ENCODE measurements at regions not wholly inside any gene's neighbourhood (a gene's known extent, or its start where the extent isn't known, plus 50 kb on each side); places are given as distances from the start of the nearest gene placed in this dataset.

DNA sequence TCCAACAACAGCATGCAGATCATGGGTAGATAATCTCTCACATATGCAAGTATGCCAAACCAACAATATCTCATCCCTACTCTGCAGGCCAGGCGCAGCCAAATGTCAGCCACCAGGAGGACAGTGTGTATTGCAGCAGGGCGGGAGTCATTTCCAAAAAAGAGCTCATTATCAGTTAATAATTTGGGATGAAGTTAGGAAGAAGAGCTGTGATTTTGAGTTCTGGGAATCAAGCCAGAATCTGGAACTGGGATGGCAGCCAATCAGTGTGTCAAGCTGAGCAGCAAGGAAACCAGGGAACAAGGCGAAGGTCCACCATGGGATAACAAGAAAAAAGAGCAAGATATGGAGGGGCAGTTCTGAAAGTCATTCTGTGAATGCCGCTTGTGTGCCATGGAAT, 88.2 kb upstream of the CAMK2D start:
- no peak for DNase-seq (ENCODE audit: low read depth)

DNA sequence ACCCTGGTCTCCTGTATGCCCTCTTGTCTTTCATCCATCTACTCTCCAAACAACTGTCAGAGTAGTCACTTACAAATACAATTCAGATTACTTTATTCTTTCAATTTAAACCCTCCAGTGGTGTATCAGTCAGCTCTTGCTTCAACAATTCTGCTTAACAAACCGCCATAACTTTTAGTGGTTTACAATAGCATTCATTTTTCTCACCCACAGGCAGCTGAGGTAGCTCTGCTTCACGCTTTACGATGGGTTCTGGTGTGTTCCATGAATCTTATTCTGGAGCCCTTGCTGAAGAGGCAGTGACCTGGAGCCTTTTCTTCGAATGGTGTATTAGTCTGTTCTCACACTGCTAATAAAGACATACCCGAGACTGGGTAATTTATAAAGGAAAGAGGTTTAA, 86.2 kb upstream of the CAMK2D start:
- DNase-seq (ENCODE audit: low read depth) = no peak

DNA sequence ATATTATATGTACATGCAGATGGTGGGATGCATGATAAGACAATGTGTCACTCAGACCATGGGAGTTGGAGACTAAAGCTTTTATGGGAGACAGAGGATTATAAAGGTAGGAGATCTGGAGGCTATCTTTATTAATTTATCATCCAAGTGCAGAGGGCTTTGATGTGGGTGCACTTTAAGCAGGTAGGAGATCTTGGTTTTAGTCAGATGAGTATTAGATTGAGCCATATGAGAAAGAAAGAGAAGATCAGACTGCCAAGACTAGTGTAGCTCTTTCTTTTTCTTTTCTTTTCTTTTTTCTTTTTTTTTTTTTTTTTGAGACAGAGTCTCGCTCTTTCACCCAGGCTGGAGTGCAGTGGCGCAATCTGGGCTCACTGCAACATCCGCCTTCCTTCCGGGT, 84.9 kb upstream of the CAMK2D start:
- DNase-seq (ENCODE audit: low read depth) = no peak

DNA sequence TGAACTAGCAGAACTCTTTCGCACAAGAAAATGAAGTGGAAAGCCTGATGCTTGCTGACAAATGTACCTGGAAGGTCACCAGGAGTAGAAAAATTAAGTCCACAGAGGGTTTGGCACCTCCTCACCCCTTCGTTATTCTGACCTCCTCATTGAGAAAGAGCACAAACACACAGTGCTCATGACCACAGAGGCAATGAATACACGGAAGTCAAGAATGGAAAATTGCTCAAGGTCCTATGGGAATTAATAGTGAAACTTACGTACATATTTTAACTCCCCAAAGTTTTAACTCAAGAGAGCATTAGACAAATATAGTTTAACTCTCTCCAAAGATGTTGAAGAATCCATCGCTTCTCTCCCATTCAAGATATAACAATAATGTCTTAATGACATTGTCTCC, 83.6 kb upstream of the CAMK2D start:
- no peak for DNase-seq (ENCODE audit: low read depth)

DNA sequence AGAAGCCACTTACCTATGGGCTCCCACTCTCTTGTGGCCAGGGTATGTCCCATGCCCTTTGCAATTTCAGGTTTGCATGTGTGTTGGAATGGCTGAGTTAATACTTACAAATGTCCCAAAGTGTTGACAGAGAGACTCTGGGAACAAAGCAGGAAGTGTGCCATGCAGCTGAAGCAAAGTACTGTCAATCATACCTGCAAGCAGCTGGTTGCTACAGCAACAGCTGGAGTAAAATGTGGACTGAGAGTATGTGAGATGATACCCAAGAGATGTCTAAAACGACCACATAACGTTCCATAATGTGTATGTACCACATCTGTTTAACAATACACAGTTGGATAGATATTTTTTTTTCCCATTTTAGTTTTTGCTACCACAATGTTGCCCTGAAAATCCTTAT, 82.8 kb upstream of the CAMK2D start:
- DNase-seq (ENCODE audit: low read depth) = no peak

DNA sequence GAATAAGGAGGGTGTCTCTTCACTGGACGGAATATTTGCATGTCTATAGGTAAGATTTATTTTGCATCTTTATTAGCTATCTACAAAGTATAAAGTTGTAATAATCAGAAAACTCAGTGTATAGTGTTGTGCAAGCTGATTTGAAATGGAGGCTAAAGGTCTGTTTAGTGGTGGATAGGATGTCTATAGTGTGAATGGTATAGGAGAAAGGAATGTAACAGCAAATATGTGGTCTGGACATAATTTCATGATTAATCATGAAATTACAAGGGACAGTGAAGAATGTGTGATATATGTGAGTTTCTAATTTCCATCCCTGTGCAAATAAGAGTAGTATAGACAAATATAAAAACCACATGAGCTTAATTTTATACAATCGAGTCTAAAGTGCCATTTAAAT, 79.3 kb upstream of the CAMK2D start:
- peak; percentile 58 for DNase-seq (ENCODE audit: low read depth)

DNA sequence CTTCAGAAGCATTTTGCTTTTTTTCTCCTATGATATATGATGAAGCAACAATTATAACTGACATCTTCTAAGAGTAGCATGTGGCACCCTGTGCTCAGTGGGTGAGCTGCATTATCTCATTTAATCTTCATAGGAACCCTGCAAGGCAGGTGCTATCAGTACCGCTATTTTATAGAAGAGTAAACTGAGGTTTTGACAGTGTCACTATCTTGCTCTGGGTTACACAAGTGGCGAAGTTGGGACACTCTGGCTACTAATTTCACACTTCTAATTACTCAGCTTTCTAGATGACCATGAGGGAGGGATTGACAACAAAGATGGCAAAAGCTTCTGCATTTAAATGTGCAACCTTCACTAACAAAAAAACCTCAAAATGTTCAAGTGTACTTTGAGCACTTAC, 76.9 kb upstream of the CAMK2D start:
- no peak for DNase-seq (ENCODE audit: low read depth)

DNA sequence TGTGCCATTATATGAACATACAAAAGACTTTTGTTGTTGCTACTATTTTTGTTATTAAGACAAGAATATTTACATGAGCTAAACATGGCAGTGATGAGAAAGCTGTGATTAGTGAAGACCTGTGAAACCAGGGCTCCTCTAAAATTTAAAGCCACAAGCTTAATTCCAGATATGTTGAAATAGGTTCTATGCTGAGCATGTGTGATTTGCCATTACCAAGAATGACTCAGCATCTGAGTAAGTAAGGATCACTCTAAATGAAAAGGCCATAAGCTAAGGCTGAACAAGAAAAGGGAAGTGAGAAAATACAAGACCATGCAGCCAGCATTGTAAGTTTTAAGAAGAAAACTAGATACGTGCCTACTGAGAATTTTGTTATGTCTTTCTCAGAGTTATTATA, 75.9 kb upstream of the CAMK2D start:
- peak; percentile 89 for DNase-seq (ENCODE audit: low read depth)

DNA sequence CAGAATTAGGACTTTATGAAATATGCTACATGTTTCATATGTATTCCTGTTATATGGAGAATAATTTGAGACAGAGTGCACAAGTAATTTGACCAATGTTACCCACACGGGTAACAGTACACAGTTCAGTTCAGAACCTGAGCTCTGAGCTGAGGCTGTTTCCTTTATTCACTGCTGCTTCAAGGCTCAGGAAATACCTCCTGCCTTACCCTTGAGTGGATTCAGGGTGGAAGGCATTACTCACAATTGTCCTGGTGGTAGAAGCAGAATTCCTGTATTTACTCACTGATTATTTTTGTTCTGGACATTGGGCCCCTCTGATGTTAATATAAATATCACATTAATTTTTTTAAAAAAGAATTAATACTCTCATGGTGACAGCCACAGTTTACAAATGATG, 73.5 kb upstream of the CAMK2D start:
- DNase-seq (ENCODE audit: low read depth) = peak; percentile 80

DNA sequence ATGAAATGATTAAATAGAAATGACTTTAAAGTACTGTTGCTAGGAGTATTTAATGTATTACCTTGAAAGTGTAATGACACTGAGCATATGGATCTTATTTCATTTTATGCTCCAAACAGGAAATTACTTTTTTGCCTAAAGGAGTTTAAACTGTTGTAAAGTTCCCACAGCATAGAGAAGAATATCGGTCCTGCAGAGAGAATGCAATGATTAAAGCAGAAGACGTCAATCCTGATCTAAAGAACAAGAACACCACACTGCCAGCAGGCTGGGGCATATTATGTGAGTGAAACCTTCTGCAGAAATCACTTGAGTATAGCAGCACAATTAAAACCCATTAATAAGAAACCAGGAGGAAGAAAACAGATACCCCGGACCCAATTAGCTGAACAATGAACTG, 72.8 kb upstream of the CAMK2D start:
- DNase-seq (ENCODE audit: low read depth) = no peak

DNA sequence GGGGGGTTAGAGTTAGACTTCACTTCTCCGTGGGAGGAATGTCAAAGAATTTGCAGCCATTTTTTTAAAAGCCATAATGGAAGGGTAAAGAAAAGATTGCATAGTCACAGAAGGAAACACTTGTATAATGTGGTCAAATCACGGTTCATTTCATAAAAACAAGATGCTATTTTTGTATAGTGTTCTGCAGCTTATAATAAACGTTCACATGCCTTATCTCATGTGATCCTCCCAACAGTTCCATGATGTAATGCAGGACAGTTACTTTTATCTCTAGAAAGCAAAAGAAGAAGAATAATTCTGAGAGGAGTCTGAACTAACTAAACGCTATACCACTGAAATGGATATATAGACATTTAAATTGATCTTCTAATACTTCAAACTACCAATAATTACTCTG, 71.3 kb upstream of the CAMK2D start:
- no peak for DNase-seq (ENCODE audit: low read depth)

DNA sequence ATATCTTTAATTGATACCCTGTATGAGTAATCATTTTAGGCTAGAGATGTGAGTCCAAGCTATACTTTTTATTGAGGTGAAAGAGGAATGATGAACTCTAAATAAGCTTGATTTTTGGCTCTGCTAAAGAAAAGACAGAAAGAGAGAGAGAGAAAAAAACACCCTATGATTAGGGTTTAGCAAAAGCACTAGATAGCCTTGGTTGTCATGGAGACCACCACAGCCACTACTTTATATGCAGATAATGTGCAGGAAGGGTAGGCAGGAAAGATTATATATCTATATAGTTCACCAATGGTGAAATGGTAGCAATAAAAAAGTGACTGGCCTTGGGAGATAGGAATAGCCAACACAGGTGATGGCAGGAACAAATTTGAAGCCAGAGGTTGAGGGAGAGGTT, 69.9 kb upstream of the CAMK2D start:
- no peak for DNase-seq (ENCODE audit: low read depth)

DNA sequence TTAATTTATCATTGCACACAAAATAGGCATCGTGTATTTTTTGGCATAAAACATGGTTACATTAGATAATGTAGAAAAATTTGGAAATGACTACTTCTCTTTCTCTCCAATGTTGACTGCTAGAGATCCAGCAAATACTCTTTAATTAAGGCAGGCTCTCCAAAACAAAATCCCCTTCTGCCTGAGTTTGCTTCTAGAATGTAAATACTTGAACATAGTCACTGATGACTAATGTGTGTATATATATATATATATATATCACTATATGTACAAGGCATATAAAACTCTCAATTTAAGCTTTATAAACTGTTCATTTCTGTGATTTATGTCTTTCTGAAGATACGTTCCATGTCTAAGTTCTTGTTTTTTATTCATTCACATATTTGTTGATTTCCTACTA, 67.2 kb upstream of the CAMK2D start:
- peak; percentile 55 for DNase-seq (ENCODE audit: low read depth)

DNA sequence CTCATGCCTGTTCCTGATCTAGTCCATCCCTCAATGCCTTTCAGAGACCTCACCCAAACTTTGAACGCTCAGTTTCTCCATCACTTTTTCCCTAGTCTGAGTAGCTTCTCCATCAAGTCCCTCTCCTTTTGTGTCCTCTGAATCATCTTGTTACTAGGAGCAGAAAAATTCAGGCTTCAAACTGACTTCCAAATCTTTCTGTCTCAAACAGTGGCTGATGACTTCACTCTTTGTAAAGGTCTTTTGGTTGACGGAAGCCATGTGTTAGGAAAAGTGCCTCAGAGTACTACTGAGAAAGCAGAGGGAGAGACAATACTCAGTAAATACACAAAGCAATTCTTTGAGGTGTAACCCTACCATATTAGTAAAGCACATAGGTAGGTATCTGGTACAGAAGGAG, 65.7 kb upstream of the CAMK2D start:
- peak; percentile 58 for DNase-seq (ENCODE audit: low read depth)

DNA sequence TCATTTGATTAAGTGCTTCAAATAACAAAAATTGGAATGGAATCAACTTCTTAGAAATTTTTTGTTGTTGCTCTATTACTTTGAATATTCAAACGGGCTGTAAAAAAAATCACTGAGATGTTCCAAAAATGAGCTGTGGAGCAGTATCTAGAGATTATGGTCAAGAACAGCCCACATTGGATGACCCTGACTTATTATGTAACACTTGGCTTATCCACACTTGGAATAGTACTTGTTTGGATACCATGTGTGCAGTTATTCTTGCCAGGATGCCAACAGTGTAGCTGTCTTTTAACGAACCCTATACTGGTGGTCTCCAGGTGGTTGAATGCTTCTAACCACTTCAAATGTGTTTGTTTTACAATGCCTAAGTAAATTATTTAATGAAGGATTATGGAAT, 64.9 kb upstream of the CAMK2D start:
- DNase-seq (ENCODE audit: low read depth) = no peak

DNA sequence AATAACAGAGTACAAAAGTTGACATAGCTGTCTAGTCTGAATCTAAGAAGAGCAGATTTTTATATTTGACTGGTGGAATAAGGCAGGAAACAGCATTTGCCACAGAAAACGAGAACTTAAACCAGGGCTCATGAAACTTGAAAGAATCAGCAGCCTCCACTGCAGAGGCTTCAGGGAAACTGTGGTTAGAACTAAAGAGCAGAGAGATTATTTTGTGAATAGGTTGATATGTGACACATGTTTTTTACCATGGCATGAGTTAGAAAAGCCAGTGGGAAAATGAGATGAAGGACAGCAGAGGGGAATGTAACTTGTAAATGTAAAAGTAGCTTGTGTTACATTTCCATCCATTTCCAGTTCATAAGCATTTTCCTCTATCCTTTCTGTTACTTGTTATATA, 63.7 kb upstream of the CAMK2D start:
- DNase-seq (ENCODE audit: low read depth) = no peak

DNA sequence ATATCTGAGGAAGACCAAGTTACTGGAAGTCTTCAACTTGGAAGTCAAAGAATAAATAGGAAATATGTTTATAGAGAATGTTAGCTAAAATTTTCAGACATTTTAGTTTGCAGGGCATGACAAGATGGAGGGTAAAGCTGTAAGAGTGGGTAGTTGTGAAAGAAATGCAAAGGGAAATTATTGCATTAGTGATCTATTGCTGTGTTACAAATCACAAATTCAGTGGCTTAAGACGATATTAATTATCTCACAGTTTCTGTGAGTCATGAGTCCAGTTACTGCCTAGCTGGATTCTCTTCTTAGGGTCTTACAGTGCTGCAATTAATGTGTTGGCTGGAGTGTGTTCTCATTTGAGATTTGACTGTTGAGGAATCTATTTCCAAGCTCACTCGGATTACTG, 62.9 kb upstream of the CAMK2D start:
- DNase-seq (ENCODE audit: low read depth) = no peak

DNA sequence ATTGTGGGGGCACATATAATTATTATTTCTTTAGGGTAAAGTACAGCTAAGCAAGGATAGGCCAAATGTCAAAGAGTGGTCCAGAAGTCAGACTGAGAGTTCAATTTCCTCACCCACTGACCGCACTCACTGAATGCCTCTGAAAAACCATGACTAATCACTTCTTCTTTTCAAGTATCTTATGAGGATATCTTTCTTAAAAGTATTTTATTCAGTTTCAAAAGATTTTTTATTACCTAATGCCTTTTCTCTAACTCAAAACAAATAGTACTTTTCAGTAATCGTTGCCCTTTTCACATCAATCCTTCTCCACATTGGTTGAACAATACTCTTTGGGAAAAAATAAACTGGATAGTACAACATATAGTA, 61.7 kb upstream of the CAMK2D start:
- peak; percentile 8 for DNase-seq (ENCODE audit: low read depth)

DNA sequence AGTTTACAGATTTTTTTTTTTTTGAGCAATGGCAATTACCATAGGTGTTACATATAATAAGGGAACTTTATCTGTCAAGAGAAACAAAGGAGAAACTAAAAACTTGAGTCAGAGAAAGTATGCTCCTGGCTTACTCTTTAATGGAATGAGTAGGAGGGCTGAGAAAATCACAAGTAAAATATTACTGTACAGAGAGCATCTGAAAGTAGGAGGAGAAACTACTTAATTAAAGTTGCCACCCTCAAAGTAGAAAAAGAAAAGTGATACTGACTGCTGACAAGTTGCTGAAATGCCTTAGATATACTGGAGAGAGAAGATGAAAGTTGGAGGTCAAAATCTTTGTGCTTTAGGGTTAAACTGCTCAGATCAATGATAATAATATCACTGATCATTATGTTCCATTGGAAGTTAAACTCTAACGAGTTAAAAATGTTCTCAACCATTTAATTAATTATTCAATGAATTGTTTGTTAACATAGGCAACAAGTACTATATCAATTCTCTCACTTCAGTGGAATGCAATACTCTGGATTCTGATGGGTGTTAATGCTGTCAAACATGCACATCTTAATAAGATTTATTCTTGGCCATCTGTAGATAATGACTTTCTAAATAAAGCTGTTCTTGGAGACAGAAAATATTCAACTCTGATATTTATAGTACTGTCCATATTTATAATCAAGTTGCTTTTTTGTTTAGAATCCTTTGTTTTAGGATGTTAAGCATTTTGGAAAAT, 61.2 kb upstream of the CAMK2D start:
- no peak for DNase-seq (ENCODE audit: low read depth)

DNA sequence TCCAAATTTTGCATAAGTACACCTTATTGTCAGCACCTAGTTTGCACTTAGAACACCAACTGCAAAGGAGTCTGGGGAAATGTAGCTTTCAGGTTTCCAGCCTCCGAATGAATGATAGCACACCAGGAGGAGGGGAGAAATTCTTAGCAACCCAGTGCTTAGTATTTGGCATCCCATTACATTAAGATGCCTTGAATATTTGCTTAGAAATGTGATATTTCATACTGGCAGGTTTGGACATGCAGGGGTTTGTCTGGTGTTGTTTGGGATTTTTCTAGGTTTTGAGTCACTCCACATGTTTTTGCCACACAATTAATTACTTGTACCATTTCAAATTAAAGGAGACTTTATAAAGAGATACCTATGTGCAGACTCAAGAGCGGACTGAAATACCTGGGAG, 60.3 kb upstream of the CAMK2D start:
- no peak for DNase-seq (ENCODE audit: low read depth)

DNA sequence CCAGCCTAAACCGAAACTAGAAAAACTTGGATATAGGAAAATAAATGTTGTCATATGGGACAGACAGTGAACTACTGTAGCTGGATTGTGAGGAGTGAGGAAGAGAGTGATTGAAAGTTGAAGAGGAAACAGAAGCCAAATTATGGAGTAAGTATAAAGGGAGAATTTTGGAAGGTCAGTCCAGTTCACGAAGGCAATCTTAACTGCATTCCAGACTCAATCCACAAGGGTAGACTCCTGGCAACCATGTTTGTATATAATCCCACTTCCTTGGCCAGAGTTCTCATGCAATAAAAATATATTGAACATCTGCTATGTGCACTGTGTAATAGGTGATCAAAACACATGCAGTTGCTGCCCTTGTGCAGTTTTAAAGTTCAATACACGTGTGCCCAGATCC, 58.6 kb upstream of the CAMK2D start:
- no peak for DNase-seq (ENCODE audit: low read depth)

DNA sequence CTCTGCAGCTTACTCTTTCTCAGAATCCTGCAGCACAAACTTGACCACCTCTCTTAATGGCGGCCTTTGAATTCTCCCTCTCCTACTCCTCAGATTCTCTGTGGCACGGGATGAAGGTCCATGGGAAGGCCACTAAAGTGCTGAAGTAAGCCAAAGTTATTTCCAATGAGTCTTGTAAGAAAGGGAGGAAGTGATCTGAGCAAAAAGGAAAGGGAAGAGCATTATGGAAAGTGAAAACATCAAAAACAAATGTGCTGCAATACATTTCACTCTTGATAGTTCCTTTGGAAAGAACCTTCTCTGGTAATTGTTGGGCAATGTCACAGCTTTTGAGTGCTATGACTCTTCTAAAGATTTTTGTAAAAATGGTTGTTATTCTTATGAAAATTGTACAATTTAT, 54.3 kb upstream of the CAMK2D start:
- DNase-seq (ENCODE audit: low read depth) = no peak

DNA sequence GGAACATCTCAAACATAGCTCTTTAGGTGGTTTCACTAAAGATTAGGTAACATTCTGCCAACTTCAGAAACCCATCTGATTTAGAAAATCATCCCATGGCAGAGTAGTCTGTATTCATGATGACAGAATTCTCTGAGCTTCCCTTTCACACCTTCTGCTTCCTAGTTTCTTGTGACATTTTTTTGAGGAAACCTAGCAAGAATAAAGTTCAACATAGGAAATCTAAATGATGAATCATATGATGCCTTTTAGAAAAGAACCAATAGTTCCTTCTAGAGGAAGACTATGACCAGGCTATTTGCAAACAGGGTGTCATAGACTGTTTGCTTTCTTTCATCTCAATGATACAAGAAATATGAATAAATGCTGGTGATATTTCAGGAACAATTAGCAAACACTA, 49.8 kb upstream of the CAMK2D start:
- DNase-seq (ENCODE audit: low read depth) = no peak

Measured in ELR (cell line).